Spleen (tissue), 11 donors: ENCODE measurements at regions not wholly inside any gene's neighbourhood (a gene's known extent, or its start where the extent isn't known, plus 50 kb on each side); places are given as distances from the start of the nearest gene placed in this dataset.

Source experiments
- DNase-seq: peaks from one replicate; pipeline ENCODE4 v3.0.0-alpha.2; 2020
- H3K27ac ChIP-seq, 8 donors: fragments of 200-600 bp; sonication (generic) in 7 of 8; 1 replicate in 4 of 8; 2 replicates in 4 of 8; pipeline versions ENCODE4 v1.5.0 to v1.8.0; 2016 to 2021; ENCODE audit warnings: inconsistent platforms in 4 of 8, mild to moderate bottlenecking in 4 of 8, moderate library complexity in 1 of 8
- H3K27me3 ChIP-seq, 7 donors: fragments of 200-600 bp; sonication (generic) in 6 of 7; replicated peaks in 1 of 7; 1 replicate in 4 of 7; 2 replicates in 3 of 7; pipeline versions ENCODE4 v1.5.0 to v1.8.0; 2016 to 2021; ENCODE audit warnings: inconsistent platforms in 3 of 7, mild to moderate bottlenecking in 1 of 7
- H3K36me3 ChIP-seq, 6 donors: fragments of 200-600 bp; sonication (generic) in 5 of 6; 1 replicate in 4 of 6; 2 replicates in 2 of 6; pipeline versions ENCODE4 v1.5.0 to v1.8.0; 2016 to 2021; ENCODE audit warnings: inconsistent platforms in 2 of 6
- H3K4me1 ChIP-seq, 6 donors: fragments of 200-600 bp; sonication (generic) in 5 of 6; 1 replicate in 3 of 6; 2 replicates in 3 of 6; pipeline versions ENCODE4 v1.5.0 to v1.8.0; 2016 to 2021; ENCODE audit warnings: inconsistent platforms in 3 of 6
- H3K4me3 ChIP-seq, 8 donors: fragments of 200-600 bp; sonication (generic) in 7 of 8; 1 replicate in 4 of 8; 2 replicates in 4 of 8; pipeline versions ENCODE4 v1.5.0 to v1.8.0; 2016 to 2021; ENCODE audit warnings: inconsistent platforms in 4 of 8, mild to moderate bottlenecking in 4 of 8, moderate library complexity in 2 of 8
- H3K9me3 ChIP-seq, 8 donors: fragments of 200-600 bp; sonication (generic) in 7 of 8; 1 replicate in 4 of 8; 2 replicates in 4 of 8; pipeline versions ENCODE4 v1.5.0 to v1.8.0; 2016 to 2021; ENCODE audit warnings: inconsistent platforms in 4 of 8
- POLR2A ChIP-seq, 3 donors: fragments of 450-650 bp; IDR thresholded peaks; one replicate each; pipeline ENCODE4 v1.5.1; 2017; ENCODE audit warnings: antibody characterized with exemption in 3 of 3, mild to moderate bottlenecking in 1 of 3
- POLR2AphosphoS5 ChIP-seq, 3 donors: sonication (generic); formaldehyde crosslinking; IDR thresholded peaks; one replicate each; pipeline ENCODE4 v1.5.1; 2017; ENCODE audit warnings: antibody characterized with exemption in 3 of 3
- WGBS, 5 donors: extraction: QIAGEN DNeasy Blood & Tissue Kit in 3 of 5; methylation state at CpG; one replicate each; pipeline versions ENCODE4 v1.1.5 to v1.1.7; 2013 to 2018; 5-methylcytosine and 5-hydroxymethylcytosine counted together
- intact Hi-C: fragments of 100-400 bp; cut with DNase I; formaldehyde crosslinking; loops from one replicate; pipeline ENCODE4 v1.15.0; 2023; ENCODE audit warnings: low total_unique reads
- TF ChIP-seq, protein P1 (sequence below), 11 experiments: fragments of 200-600 bp in 7 of 11; fragments of 450-650 bp in 4 of 11; sonication (generic) in 4 of 11; IDR thresholded peaks in 8 of 11; conservative IDR thresholded peaks in 3 of 11; 1 replicate in 7 of 11; 2 replicates in 4 of 11; pipeline versions ENCODE4 v1.4.0 to v1.8.0; 2016 to 2021; ENCODE audit warnings: antibody characterized with exemption in 11 of 11, inconsistent platforms in 4 of 11, mild to moderate bottlenecking in 1 of 11
- donor health status: healthy with polysubstance abuse.
- donor health status: DM: no; HTN: no; CAD: no; lungs with moderate emphysema.
- donor health status: DM: no; HTN: no; CAD: no.
- donor health status: Bipolar disorder and iron deficiency.
- donor health status: healthy.
- donor health status: DM: no; HTN: no; CAD: no.
- donor health status: DM: yes; HTN: yes; CAD: no.

GRCh38 chr6:131427434-131428058 is 145.5 kb upstream of the ARG1 start:
- Histone ChIP-seq H3K9me3 (peaks cover 0 to 13% (median 1%) of the 10 kb centered on the region in 8 donors), H3K27ac (peak overlapping the region in 1 of 8 donors; percentile 7), H3K4me1 (peaks cover 0 to 15% (median 5%) of the 10 kb centered on the region in 6 donors), H3K4me3 (no peak overlapping the region), H3K36me3 (no peaks in the 10 kb centered on the region), H3K27me3 (no peaks in the 10 kb centered on the region)
- no peak for TF ChIP-seq POLR2A (IDR thresholded peaks at IDR 0.05)
- no peak for TF ChIP-seq POLR2AphosphoS5 (IDR thresholded peaks at IDR 0.05)
- TF ChIP-seq, protein P1, sequence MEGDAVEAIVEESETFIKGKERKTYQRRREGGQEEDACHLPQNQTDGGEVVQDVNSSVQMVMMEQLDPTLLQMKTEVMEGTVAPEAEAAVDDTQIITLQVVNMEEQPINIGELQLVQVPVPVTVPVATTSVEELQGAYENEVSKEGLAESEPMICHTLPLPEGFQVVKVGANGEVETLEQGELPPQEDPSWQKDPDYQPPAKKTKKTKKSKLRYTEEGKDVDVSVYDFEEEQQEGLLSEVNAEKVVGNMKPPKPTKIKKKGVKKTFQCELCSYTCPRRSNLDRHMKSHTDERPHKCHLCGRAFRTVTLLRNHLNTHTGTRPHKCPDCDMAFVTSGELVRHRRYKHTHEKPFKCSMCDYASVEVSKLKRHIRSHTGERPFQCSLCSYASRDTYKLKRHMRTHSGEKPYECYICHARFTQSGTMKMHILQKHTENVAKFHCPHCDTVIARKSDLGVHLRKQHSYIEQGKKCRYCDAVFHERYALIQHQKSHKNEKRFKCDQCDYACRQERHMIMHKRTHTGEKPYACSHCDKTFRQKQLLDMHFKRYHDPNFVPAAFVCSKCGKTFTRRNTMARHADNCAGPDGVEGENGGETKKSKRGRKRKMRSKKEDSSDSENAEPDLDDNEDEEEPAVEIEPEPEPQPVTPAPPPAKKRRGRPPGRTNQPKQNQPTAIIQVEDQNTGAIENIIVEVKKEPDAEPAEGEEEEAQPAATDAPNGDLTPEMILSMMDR (IDR thresholded peaks at IDR 0.05 in 8 of 11, conservative IDR thresholded peaks at IDR 0.05 in 3 of 11): no peak
- DNase-seq: no peak
- intact Hi-C loops: no loop called here
- WGBS, 5 donors: 60 to 76% (median 71%) methylated on average over 5 of the region's 5 CpGs

DNA sequence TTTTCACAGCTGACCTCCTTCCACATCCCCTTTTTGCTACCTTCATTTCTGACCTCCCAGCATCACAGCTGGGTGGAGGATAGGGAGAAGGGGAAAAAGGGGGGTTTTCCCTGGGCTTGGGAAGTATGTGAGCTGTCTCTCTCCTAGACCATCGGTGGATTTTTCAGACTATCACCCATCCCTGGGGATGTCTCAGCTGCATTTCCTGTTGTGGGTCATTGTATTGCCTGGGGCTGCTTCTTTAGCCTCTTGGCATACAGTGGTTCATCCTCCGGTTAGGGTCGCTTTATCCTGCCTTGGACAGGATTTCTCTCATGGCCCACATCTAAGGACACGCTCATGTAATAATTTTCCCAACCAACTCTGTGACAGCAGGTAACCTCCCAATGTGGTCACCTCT is 142.5 kb upstream of the ARG1 start:
- Histone ChIP-seq H3K4me3 (no peak overlapping the region), H3K36me3 (no peaks in the 10 kb centered on the region), H3K4me1 (peaks cover 0 to 15% (median 5%) of the 10 kb centered on the region in 6 donors), H3K27me3 (no peaks in the 10 kb centered on the region), H3K27ac (no peak overlapping the region), H3K9me3 (peaks cover 0 to 21% (median 7%) of the 10 kb centered on the region in 8 donors)
- 82 to 92% (median 87%) methylated on average over 4 of the region's 4 CpGs for WGBS, 5 donors
- intact Hi-C loops: no loop called here
- TF ChIP-seq, protein P1 (IDR thresholded peaks at IDR 0.05 in 8 of 11, conservative IDR thresholded peaks at IDR 0.05 in 3 of 11): no peak
- TF ChIP-seq POLR2A (IDR thresholded peaks at IDR 0.05): no peak
- no peak for TF ChIP-seq POLR2AphosphoS5 (IDR thresholded peaks at IDR 0.05)
- DNase-seq: no peak

GRCh38 chr6:131431718-131432117 is 141.3 kb upstream of the ARG1 start:
- no peak for DNase-seq
- peaks cover 0 to 12% (median 4%) of the 10 kb centered on the region in 6 donors for H3K4me1 ChIP-seq
- TF ChIP-seq, protein P1 (IDR thresholded peaks at IDR 0.05 in 8 of 11, conservative IDR thresholded peaks at IDR 0.05 in 3 of 11): no peak
- TF ChIP-seq POLR2AphosphoS5 (IDR thresholded peaks at IDR 0.05): no peak
- no peak for TF ChIP-seq POLR2A (IDR thresholded peaks at IDR 0.05)
- no peaks in the 10 kb centered on the region for H3K27me3 ChIP-seq
- intact Hi-C loops: no loop called here
- peaks cover 0 to 24% (median 8%) of the 10 kb centered on the region in 8 donors for H3K9me3 ChIP-seq
- no peak overlapping the region for H3K27ac ChIP-seq
- WGBS, 5 donors: 77 to 90% (median 81%) methylated on average over 2 of the region's 2 CpGs
- H3K36me3 ChIP-seq: no peaks in the 10 kb centered on the region
- no peak overlapping the region for H3K4me3 ChIP-seq

DNA sequence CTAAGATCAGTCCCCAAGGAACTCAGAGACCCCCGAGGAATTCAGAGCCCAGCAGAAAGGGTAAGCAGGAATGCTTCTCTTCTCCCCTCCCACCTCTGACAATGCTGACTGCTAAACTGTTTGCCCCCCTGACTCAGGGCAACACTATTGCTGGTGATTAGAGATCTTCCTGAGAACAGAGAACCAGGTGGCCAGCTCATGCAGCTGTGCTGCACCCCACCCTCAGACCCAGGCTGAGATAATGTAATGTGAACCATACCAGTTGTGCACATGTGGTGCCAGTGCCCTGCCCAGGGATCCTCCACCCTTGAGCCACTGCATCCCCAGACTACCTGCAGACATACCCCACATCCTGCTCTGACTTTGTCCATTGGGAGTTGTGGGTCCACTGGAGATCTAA is 139.1 kb upstream of the ARG1 start:
- Histone ChIP-seq H3K27me3 (no peaks in the 10 kb centered on the region), H3K4me3 (no peak overlapping the region), H3K9me3 (peaks cover 0 to 20% (median 7%) of the 10 kb centered on the region in 8 donors), H3K4me1 (no peaks in the 10 kb centered on the region), H3K36me3 (no peaks in the 10 kb centered on the region), H3K27ac (no peak overlapping the region)
- no peak for DNase-seq
- intact Hi-C loops: no loop called here
- 72 to 100% (median 83%) methylated on average over 1 of the region's 1 CpG for WGBS, 5 donors
- TF ChIP-seq POLR2AphosphoS5 (IDR thresholded peaks at IDR 0.05): no peak
- TF ChIP-seq, protein P1 (IDR thresholded peaks at IDR 0.05 in 8 of 11, conservative IDR thresholded peaks at IDR 0.05 in 3 of 11): no peak
- TF ChIP-seq POLR2A (IDR thresholded peaks at IDR 0.05): no peak
